Esophagus squamous epithelium (tissue), 5 donors: ENCODE measurements at regions not wholly inside any gene's neighbourhood (a gene's known extent, or its start where the extent isn't known, plus 50 kb on each side); places are given as distances from the start of the nearest gene placed in this dataset.

Source experiments
- DNase-seq: peaks from one replicate; lab custom pipeline; 2025; lab: John Stamatoyannopoulos, UW
- H3K27ac ChIP-seq, 4 donors: fragments of 200-600 bp; sonication (generic); one replicate each; pipeline ENCODE4 v1.5.1; 2016 to 2019; ENCODE audit warnings: mild to moderate bottlenecking in 1 of 4
- H3K27me3 ChIP-seq, 4 donors: fragments of 200-600 bp; sonication (generic); 1 replicate in 3 of 4; 2 replicates in 1 of 4; pipeline versions ENCODE4 v1.5.1 to v1.6.0; 2017 to 2021; ENCODE audit warnings: antibody characterized with exemption in 1 of 4
- H3K36me3 ChIP-seq, 3 donors: fragments of 200-600 bp; sonication (generic); one replicate each; pipeline ENCODE4 v1.5.1; 2016 to 2019
- H3K4me1 ChIP-seq, 3 donors: fragments of 200-600 bp; sonication (generic); one replicate each; pipeline ENCODE4 v1.5.1; 2017 to 2019
- H3K4me3 ChIP-seq, 4 donors: fragments of 200-600 bp; sonication (generic); 1 replicate in 3 of 4; 2 replicates in 1 of 4; pipeline ENCODE4 v1.5.1; 2016 to 2019; ENCODE audit warnings: mild to moderate bottlenecking in 2 of 4, moderate library complexity in 1 of 4
- H3K9me3 ChIP-seq, 3 donors: fragments of 200-600 bp; sonication (generic); one replicate each; pipeline ENCODE4 v1.5.1; 2016 to 2019
- CTCF ChIP-seq, 6 experiments: fragments of 450-650 bp in 4 of 6; fragments of 200-600 bp in 2 of 6; sonication (generic) in 2 of 6; IDR thresholded peaks; one replicate each; pipeline ENCODE4 v1.5.1; 2016 to 2019; ENCODE audit warnings: antibody characterized with exemption in 6 of 6, mild to moderate bottlenecking in 4 of 6, moderate library complexity in 4 of 6
- POLR2A ChIP-seq, 4 donors: fragments of 450-650 bp; IDR thresholded peaks; one replicate each; pipeline ENCODE4 v1.6.1; 2017; ENCODE audit warnings: antibody characterized with exemption in 4 of 4, mild to moderate bottlenecking in 4 of 4, moderate library complexity in 3 of 4
- WGBS, 2 donors: methylation state at CpG; one replicate each; pipeline ENCODE4 v1.1.5; 2018; 5-methylcytosine and 5-hydroxymethylcytosine counted together
- intact Hi-C: fragments of 100-400 bp; cut with DNase I; formaldehyde crosslinking; loops from one replicate; pipeline ENCODE4 v1.15.0; 2022
- donor health status: DM: yes; HTN: yes; CAD: no.

- WGBS, 2 donors = 71 to 75% methylated on average over 6 of the region's 6 CpGs
- Histone ChIP-seq H3K27ac (no peak overlapping the region), H3K4me1 (peaks cover 0 to 5% (median 0%) of the 10 kb centered on the region in 3 donors), H3K4me3 (no peak overlapping the region), H3K36me3 (no peaks in the 10 kb centered on the region), H3K9me3 (no peaks in the 10 kb centered on the region), H3K27me3 (no peaks in the 10 kb centered on the region)
- intact Hi-C loops = no loop called here
- DNase-seq = no peak
- TF ChIP-seq POLR2A (IDR thresholded peaks at IDR 0.05) (no peak), CTCF (IDR thresholded peaks at IDR 0.05) (no peak)
Observed at GRCh38 chr5:3009605-3010004, 258.1 kb upstream of the IRX2 start.

- no peak for TF ChIP-seq CTCF (IDR thresholded peaks at IDR 0.05)
- no peak for TF ChIP-seq POLR2A (IDR thresholded peaks at IDR 0.05)
- no peak for DNase-seq
- Histone ChIP-seq H3K4me3 (no peak overlapping the region), H3K4me1 (peaks cover 0 to 5% (median 0%) of the 10 kb centered on the region in 3 donors), H3K36me3 (no peaks in the 10 kb centered on the region), H3K27me3 (no peaks in the 10 kb centered on the region), H3K27ac (no peak overlapping the region), H3K9me3 (no peaks in the 10 kb centered on the region)
- intact Hi-C loops = no loop called here
- WGBS, 2 donors = 42 to 55% methylated on average over 2 to 3 of the region's 3 CpGs
Observed at GRCh38 chr5:3007577-3007976, 256.1 kb upstream of the IRX2 start.

- H3K36me3 ChIP-seq = no peaks in the 10 kb centered on the region
- WGBS, 2 donors = 76 to 86% methylated on average over 3 to 9 of the region's 11 CpGs
- no peak overlapping the region for H3K27ac ChIP-seq
- H3K4me3 ChIP-seq = no peak overlapping the region
- no peaks in the 10 kb centered on the region for H3K9me3 ChIP-seq
- H3K4me1 ChIP-seq = peaks cover 0 to 5% (median 0%) of the 10 kb centered on the region in 3 donors
- no peaks in the 10 kb centered on the region for H3K27me3 ChIP-seq
- no peak for DNase-seq
- intact Hi-C loops = no loop called here
- TF ChIP-seq POLR2A (IDR thresholded peaks at IDR 0.05) (no peak), CTCF (IDR thresholded peaks at IDR 0.05) (no peak)
Observed at GRCh38 chr5:3006961-3007551, 255.6 kb upstream of the IRX2 start.

- DNase-seq = no peak
- TF ChIP-seq CTCF (IDR thresholded peaks at IDR 0.05) = no peak
- TF ChIP-seq POLR2A (IDR thresholded peaks at IDR 0.05) = no peak
- H3K27ac ChIP-seq = no peak overlapping the region
- H3K4me3 ChIP-seq = no peak overlapping the region
- no peaks in the 10 kb centered on the region for H3K27me3 ChIP-seq
- peaks cover 0 to 5% (median 0%) of the 10 kb centered on the region in 3 donors for H3K4me1 ChIP-seq
- intact Hi-C loops = no loop called here
- H3K9me3 ChIP-seq = no peaks in the 10 kb centered on the region
- WGBS, 2 donors = 76 to 86% methylated on average over 7 of the region's 7 CpGs
- no peaks in the 10 kb centered on the region for H3K36me3 ChIP-seq
Observed at GRCh38 chr5:3006526-3006925, 255.0 kb upstream of the IRX2 start.

GRCh38 chr5:3004361-3005080 is 253.0 kb upstream of the IRX2 start:
- intact Hi-C loops = no loop called here
- Histone ChIP-seq H3K4me1 (no peaks in the 10 kb centered on the region), H3K4me3 (no peak overlapping the region), H3K9me3 (no peaks in the 10 kb centered on the region), H3K36me3 (no peaks in the 10 kb centered on the region), H3K27me3 (no peaks in the 10 kb centered on the region), H3K27ac (no peak overlapping the region)
- DNase-seq = no peak
- 89 to 91% methylated on average over 9 of the region's 9 CpGs for WGBS, 2 donors
- TF ChIP-seq POLR2A (IDR thresholded peaks at IDR 0.05) (no peak), CTCF (IDR thresholded peaks at IDR 0.05) (no peak)
